Activated T-helper 2 cell treated with anti-CD3 and anti-CD28 coated beads, Interferon-gamma antibody, Interleukin-2, Interleukin-4, amounts not matched to agents 10 μg/mL and 5 μg/mL and 100 μg/mL, durations not matched to agents 14 hours and 24 hours and 36 hours (primary cell): ENCODE measurements at regions not wholly inside any gene's neighbourhood (a gene's known extent, or its start where the extent isn't known, plus 50 kb on each side); places are given as distances from the start of the nearest gene placed in this dataset.

Experiments used
- DNase-seq: peaks from one replicate; pipeline ENCODE4 v3.0.0; 2021; ENCODE audit warnings: low spot score
- H3K27ac Mint-ChIP-seq: one replicate; pipeline ENCODE4 v1.8.0; 2021; ENCODE audit warnings: mixed read lengths
- H3K27me3 Mint-ChIP-seq: one replicate; pipeline ENCODE4 v1.8.0; 2021; ENCODE audit warnings: low read depth, mixed read lengths
- H3K36me3 Mint-ChIP-seq: one replicate; pipeline ENCODE4 v1.8.0; 2021; ENCODE audit warnings: low read depth, mixed read lengths
- H3K4me1 Mint-ChIP-seq: one replicate; pipeline ENCODE4 v1.8.0; 2021; ENCODE audit warnings: low read depth, mixed read lengths
- H3K4me3 Mint-ChIP-seq: one replicate; pipeline ENCODE4 v1.8.0; 2021; ENCODE audit warnings: low read depth, mild to moderate bottlenecking, moderate library complexity, mixed read lengths
- H3K9me3 Mint-ChIP-seq: one replicate; pipeline ENCODE4 v1.8.0; 2021; ENCODE audit warnings: mixed read lengths
- intact Hi-C: fragments of 100-400 bp; cut with micrococcal nuclease; formaldehyde crosslinking; loops from one replicate; pipeline ENCODE4 v1.15.1; 2023

- H3K36me3 Mint-ChIP-seq, result no peaks in the 10 kb centered on the region
- H3K9me3 Mint-ChIP-seq, result peaks cover 3% of the 10 kb centered on the region
- intact Hi-C loops, result no loop called here
- H3K4me1 Mint-ChIP-seq, result no peaks in the 10 kb centered on the region
- no peaks in the 10 kb centered on the region for H3K27me3 Mint-ChIP-seq
- no peak overlapping the region for H3K4me3 Mint-ChIP-seq
- DNase-seq, result no peak
- no peak overlapping the region for H3K27ac Mint-ChIP-seq
Measured at GRCh38 chr20:11050350-11050749, 376.6 kb upstream of the JAG1 start.

- H3K4me3 Mint-ChIP-seq, result no peak overlapping the region
- DNase-seq, result no peak
- no peaks in the 10 kb centered on the region for H3K27me3 Mint-ChIP-seq
- H3K36me3 Mint-ChIP-seq, result no peaks in the 10 kb centered on the region
- intact Hi-C loops, result no loop called here
- H3K27ac Mint-ChIP-seq, result no peak overlapping the region
- peaks cover 3% of the 10 kb centered on the region for H3K9me3 Mint-ChIP-seq
- no peaks in the 10 kb centered on the region for H3K4me1 Mint-ChIP-seq
Measured at GRCh38 chr20:11051136-11051535, 377.3 kb upstream of the JAG1 start.

GRCh38 chr20:11053310-11053709 is 379.5 kb upstream of the JAG1 start:
- intact Hi-C loops, result no loop called here
- Mint-ChIP-seq H3K27me3 (no peaks in the 10 kb centered on the region), H3K9me3 (peaks cover 3% of the 10 kb centered on the region)

GRCh38 chr20:11054266-11054993 is 380.6 kb upstream of the JAG1 start:
- intact Hi-C loops, result no loop called here
- no peak overlapping the region for H3K27ac Mint-ChIP-seq
- H3K4me1 Mint-ChIP-seq, result no peaks in the 10 kb centered on the region
- H3K4me3 Mint-ChIP-seq, result no peak overlapping the region
- no peaks in the 10 kb centered on the region for H3K36me3 Mint-ChIP-seq
- DNase-seq, result no peak
- H3K27me3 Mint-ChIP-seq, result no peaks in the 10 kb centered on the region
- peaks cover 3% of the 10 kb centered on the region for H3K9me3 Mint-ChIP-seq

More at GRCh38 chr20:11053310-11053709, 379.5 kb upstream of the JAG1 start:
- Mint-ChIP-seq H3K4me1 (no peaks in the 10 kb centered on the region), H3K36me3 (no peaks in the 10 kb centered on the region), H3K27ac (no peak overlapping the region), H3K4me3 (no peak overlapping the region)
- no peak for DNase-seq

- Mint-ChIP-seq H3K36me3 (no peaks in the 10 kb centered on the region), H3K27me3 (no peaks in the 10 kb centered on the region), H3K27ac (no peak overlapping the region), H3K4me3 (no peak overlapping the region), H3K4me1 (no peaks in the 10 kb centered on the region), H3K9me3 (peaks cover 3% of the 10 kb centered on the region)
- DNase-seq, result no peak
- intact Hi-C loops, result no loop called here
Measured at GRCh38 chr20:11056414-11056813, 382.6 kb upstream of the JAG1 start.

GRCh38 chr20:11057624-11058023 is 383.8 kb upstream of the JAG1 start:
- Mint-ChIP-seq H3K27me3 (no peaks in the 10 kb centered on the region), H3K4me1 (no peaks in the 10 kb centered on the region), H3K36me3 (no peaks in the 10 kb centered on the region), H3K4me3 (no peak overlapping the region), H3K27ac (no peak overlapping the region), H3K9me3 (peaks cover 3% of the 10 kb centered on the region)
- no peak for DNase-seq
- intact Hi-C loops, result no loop called here

- Mint-ChIP-seq H3K27ac (no peak overlapping the region), H3K4me1 (no peaks in the 10 kb centered on the region), H3K4me3 (no peak overlapping the region), H3K27me3 (no peaks in the 10 kb centered on the region), H3K9me3 (no peaks in the 10 kb centered on the region), H3K36me3 (no peaks in the 10 kb centered on the region)
- intact Hi-C loops, result no loop called here
- DNase-seq, result no peak
Measured at GRCh38 chr20:11059659-11060058, 385.9 kb upstream of the JAG1 start.

GRCh38 chr20:11060423-11061185 is 386.8 kb upstream of the JAG1 start:
- DNase-seq, result no peak
- Mint-ChIP-seq H3K4me1 (no peaks in the 10 kb centered on the region), H3K27me3 (no peaks in the 10 kb centered on the region), H3K27ac (no peak overlapping the region), H3K4me3 (no peak overlapping the region), H3K9me3 (no peaks in the 10 kb centered on the region), H3K36me3 (no peaks in the 10 kb centered on the region)
- intact Hi-C loops, result no loop called here

- H3K4me3 Mint-ChIP-seq, result no peak overlapping the region
- no peak for DNase-seq
- intact Hi-C loops, result no loop called here
- H3K27me3 Mint-ChIP-seq, result no peaks in the 10 kb centered on the region
- H3K9me3 Mint-ChIP-seq, result no peaks in the 10 kb centered on the region
- no peaks in the 10 kb centered on the region for H3K4me1 Mint-ChIP-seq
- no peak overlapping the region for H3K27ac Mint-ChIP-seq
- H3K36me3 Mint-ChIP-seq, result no peaks in the 10 kb centered on the region
Measured at GRCh38 chr20:11063444-11063843, 389.6 kb upstream of the JAG1 start.

GRCh38 chr20:11064946-11065345 is 391.1 kb upstream of the JAG1 start:
- Mint-ChIP-seq H3K27me3 (no peaks in the 10 kb centered on the region), H3K4me1 (no peaks in the 10 kb centered on the region), H3K36me3 (no peaks in the 10 kb centered on the region), H3K9me3 (no peaks in the 10 kb centered on the region), H3K4me3 (no peak overlapping the region), H3K27ac (no peak overlapping the region)
- DNase-seq, result no peak
- intact Hi-C loops, result no loop called here

- no peaks in the 10 kb centered on the region for H3K36me3 Mint-ChIP-seq
Measured at GRCh38 chr20:11067359-11067758, 393.6 kb upstream of the JAG1 start.

GRCh38 chr20:11072982-11073381 is 399.2 kb upstream of the JAG1 start:
- intact Hi-C loops, result no loop called here
- H3K9me3 Mint-ChIP-seq, result peaks cover 7% of the 10 kb centered on the region
- no peak overlapping the region for H3K4me3 Mint-ChIP-seq
- no peak for DNase-seq
- no peaks in the 10 kb centered on the region for H3K4me1 Mint-ChIP-seq
- no peaks in the 10 kb centered on the region for H3K27me3 Mint-ChIP-seq
- H3K27ac Mint-ChIP-seq, result no peak overlapping the region
- no peaks in the 10 kb centered on the region for H3K36me3 Mint-ChIP-seq

More at GRCh38 chr20:11067359-11067758, 393.6 kb upstream of the JAG1 start:
- Mint-ChIP-seq H3K4me1 (no peaks in the 10 kb centered on the region), H3K9me3 (peaks cover 7% of the 10 kb centered on the region), H3K27ac (no peak overlapping the region), H3K27me3 (no peaks in the 10 kb centered on the region), H3K4me3 (no peak overlapping the region)
- no peak for DNase-seq
- intact Hi-C loops, result no loop called here

GRCh38 chr20:11076434-11077105 is 402.8 kb upstream of the JAG1 start:
- H3K9me3 Mint-ChIP-seq, result peaks cover 7% of the 10 kb centered on the region
- H3K27me3 Mint-ChIP-seq, result no peaks in the 10 kb centered on the region
- intact Hi-C loops, result no loop called here
- no peaks in the 10 kb centered on the region for H3K36me3 Mint-ChIP-seq
- no peak for DNase-seq
- no peaks in the 10 kb centered on the region for H3K4me1 Mint-ChIP-seq
- H3K4me3 Mint-ChIP-seq, result no peak overlapping the region
- H3K27ac Mint-ChIP-seq, result no peak overlapping the region
